ENCODE measurements at regions not wholly inside any gene's neighbourhood (a gene's known extent, or its start where the extent isn't known, plus 50 kb on each side); places are given as distances from the start of the nearest gene placed in this dataset.

DNA sequence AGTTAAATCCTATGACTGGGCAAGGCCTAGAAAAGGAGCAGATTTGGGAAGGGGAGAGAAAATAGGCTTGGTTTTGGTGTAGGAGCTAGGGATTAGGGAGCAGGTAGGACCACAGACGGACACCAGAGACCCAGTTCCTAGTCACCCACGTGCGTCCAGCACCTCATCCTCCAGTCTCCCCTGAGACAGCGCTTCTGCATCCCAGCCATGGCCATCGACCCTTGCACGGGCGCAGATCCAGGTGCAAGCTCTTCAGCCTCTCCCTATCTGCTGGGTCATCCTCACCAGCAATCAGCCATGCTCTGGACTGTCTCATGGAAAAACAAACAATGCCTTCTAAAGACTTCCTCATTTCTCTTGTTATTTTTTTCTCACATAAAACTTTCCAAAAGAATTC lies 246.8 kb upstream of the RAB6C start:
- DNase-seq: no peak

DNA sequence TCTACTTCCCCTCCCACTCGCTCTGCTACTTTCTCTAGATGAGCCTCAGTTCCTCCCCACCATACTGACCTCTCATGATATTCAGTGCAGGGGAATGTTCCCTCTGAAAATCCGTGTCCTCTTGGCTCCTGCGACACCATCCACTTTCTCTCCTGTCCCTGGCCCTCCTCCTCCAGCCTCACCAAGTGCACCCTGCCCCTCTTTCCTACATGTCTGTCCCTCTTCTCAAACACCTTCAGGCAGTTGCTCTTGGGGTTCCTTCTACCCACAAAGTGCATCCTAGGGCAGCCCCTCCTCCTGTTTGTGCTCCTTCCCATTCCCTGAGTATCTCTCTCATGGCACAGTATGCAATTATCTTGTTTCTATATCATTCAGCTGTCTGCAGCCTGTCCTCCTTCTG lies 246.4 kb upstream of the RAB6C start:
- DNase-seq: no peak

DNA sequence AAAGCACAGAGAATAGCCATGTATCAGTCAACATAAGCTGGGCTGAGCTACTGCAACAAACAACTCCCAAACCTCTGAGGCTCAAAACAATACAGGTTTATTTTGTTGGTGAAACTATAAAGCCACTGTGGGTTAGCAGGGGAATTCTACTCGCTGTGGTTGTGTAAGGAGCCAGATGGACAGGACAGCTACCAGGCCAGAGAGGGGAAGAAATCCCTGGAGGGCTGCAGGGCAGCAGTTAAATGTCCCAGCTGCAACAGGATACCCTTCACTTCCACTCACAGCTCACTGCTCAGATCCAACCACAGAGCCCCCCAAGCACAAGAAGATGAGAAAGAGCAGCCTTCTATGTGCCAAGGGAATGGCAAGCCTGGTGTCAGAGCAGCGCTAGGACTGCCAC lies 245.9 kb upstream of the RAB6C start:
- no peak for DNase-seq

DNA sequence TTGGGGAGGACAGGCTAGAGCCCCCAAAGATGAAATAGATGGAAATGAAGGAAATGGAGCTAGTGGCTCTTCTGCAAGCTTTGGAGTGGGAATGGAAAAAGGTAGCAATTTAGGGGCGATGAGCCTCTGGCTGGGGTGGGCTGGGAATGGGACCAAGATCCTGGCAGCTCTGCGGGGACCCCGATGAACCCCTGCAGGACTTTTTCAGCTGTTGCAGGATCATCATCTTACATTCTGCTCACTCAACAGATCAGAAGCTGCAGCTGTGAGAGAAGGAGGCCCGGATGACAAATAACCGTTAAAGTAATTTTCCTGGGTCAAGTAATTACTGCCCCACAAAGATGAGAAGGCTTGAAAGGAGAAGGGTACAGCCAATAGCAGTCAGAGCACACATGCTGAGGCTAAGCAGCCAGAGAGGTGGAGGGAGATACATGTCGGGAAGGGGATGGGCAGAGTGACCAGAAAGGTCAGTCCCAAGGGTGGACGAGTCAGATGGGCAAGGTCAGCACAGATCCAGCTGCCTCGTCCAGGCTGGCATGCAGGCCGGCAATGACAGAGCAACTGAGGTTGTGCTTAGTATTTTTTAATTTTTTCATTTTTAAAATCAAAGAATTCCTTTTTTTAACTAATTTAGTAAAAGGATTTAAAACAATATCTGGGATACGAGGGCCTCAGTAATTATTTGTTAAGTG lies 245.0 kb upstream of the RAB6C start:
- no peak for DNase-seq

DNA sequence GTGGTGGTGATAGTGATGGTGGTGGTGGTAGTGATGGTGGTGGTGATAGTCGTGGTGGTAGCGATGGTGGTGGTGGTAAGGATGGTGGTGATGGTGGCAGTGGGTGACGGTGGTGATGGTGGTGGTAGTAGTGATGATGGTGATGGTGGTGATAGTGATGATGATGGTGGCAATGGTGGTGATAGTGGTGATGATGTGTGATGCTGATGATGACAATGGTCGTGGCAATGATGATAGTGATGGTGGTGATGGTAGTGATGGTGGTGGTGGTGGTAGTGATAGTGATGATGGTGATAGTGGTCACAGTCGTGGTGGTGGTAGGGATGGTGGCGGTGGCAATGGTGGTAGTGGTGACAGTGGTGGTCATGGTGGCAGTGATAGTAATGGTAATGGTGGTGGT lies 243.9 kb upstream of the RAB6C start:
- no peak for DNase-seq

DNA sequence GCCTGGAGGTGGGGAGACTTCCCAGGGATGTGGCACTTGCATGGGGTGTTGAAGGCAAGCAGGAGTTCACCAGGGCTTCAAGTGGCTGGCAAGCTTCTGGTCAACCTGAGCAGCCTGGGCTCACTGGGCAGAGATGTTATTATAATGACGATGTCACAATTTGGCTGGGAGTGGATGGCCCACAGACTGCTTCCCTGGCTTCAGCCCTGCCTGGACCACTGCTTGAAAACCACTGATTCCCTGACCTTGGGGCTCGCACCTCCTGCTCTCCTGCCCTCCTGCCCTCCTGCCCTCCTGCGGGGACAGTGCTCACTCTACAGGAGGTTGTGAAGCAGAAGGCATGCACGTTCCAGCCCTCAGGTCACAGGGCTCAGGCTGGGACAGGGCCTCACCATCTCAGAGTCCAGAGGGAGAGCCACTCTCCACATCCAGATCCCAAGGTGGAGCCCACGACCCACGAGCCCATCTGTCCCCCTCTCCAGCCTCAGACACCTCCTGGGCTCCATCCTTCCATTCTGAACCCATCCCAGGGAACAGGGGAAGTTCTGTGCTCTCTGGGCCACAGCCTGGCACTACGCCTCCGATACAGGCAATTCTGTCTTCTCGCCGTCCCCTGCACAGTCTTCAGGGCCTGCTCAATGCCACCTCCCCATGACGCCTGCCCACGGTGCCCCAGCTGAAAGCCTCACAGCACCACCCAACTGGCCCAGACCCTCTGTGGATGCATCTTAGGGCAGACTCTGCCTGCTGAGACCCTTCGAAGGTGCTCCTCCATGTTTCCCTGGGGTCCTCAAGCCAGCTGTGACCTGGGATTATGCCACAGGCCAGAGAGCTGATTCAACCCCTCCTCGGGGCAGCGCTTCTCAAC lies 241.6 kb upstream of the RAB6C start:
- no peak for DNase-seq

DNA sequence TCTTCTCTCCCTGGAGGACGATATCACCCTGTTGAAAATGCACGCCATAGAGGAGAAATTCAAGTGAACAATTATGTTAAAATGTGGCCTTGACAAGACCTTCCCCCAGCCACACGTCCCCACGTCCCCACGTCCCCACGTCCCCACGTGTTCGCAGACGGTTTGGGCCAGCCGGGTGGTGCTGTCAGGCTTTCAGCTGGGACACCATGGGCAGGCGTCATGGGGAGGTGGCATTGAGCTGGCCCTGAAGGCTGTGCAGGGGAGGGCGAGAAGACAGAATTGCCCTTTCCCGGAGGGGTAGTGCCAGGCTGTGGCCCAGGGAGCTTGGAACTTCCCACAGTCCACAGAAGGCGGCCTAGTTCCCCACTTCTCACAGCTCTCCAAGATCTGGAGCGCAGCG lies 240.7 kb upstream of the RAB6C start:
- no peak for DNase-seq

DNA sequence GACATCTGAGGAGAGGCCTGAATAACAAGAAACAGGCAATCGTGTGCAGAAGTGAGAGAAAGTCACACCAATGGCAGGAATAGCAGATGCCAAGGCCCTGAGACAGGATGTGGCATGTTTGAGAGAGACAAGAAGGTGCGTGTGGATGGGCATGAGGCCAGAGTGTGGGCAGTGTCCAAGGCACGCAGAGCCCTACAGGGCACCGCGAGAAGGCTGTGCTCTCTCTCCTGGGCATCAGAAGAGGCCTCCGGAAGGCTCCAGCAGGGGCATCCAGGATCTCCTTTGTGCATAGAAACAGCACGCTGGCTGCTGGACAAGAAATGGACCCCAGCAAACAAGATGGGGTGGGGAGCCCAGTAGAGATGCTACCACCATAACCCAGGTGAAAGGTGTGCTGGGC lies 239.0 kb upstream of the RAB6C start:
- no peak for DNase-seq

DNA sequence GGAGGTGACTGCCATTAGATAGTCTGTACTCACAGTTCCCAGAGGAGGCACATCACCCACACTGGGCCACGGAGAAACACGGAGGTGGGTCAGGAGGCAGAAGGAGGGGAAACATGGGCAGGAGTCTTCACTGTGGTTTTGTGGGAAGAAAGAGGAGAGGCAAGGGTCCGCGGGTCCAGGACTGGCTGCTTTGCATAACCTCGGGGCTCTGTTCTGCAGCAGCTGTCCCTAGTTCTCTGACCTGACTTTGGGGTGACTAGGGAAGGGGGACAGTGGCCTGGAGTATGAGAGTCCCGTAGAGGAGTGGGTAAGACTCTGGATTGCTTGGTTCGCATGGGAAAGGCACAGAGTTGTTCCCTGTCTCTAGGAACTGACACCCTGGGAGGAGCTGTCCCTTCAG lies 238.3 kb upstream of the RAB6C start:
- no peak for DNase-seq

DNA sequence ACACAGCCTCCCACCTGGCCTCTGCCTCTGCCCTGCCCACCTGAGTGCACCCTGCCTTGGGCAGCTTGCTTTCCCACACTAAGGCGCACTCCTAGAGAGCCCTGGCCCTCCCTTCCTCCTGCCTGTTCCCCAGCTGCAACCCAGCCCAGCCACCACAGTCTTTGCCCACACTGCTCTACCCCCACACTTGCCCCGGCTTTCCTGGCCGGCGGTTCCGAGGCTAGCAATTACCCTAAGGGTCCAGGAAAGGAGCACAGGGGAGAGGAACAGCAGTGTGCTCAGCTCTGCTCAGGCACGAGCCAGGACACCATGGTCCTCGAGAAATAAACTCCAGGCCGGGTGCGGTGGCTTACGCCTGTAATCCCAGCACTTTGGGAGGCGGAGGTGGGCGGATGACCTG lies 237.8 kb upstream of the RAB6C start:
- DNase-seq: no peak

DNA sequence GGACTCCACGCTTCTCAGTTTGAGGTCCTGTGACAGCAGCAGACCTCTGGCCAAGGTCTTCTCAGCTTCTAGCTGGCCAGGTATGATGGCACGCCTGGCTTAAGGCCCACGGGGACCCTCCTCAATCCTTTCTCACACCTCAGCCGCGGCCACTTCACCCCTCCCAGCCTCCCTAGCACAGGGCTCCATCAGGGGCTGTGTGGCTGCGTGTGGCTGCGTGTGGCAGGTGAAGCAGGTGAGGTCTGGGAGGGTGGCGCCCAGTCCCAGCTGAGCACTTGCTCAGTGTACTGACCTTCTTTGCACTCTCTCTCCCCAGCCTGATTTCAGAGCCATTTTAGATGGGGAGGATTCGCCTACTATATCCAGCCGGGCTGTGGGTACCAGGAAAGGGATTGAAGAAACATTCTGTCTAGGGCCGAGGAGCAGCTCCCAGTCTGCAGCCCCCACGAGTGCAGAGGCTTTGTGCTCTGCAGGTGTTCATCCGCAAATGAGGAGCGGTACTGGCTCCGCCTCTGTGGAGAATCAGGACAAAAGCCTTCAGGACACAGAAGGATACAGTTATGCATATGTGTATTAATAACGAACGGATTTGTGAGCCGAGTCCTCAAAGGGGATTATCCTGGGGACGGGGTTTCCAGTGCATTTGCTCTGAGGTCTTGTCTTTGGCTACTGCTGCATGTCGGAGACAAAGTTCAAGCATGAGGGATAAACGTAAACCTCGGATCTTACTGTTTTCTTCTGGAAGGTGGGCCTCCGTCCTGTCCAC lies 236.9 kb upstream of the RAB6C start:
- DNase-seq: no peak

DNA sequence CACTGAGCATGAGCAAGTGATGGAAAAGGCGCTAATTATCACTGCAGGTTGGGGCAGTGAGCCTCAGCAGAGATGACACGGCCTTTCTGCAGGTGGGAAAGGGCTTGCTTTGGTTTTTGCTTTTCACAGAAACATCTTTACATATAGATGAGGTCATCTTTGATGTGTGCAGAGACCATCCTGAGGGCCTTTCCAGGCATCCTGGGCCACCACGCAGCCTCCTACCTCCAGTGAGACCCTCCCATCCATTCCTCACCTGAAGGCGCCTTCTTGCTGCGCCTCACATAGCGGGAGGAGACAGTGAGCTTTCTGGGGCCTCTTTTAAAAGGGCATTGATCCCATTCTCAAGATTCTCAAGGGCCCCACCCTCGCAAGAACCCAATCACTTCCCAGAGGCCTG lies 235.3 kb upstream of the RAB6C start:
- no peak for DNase-seq

DNA sequence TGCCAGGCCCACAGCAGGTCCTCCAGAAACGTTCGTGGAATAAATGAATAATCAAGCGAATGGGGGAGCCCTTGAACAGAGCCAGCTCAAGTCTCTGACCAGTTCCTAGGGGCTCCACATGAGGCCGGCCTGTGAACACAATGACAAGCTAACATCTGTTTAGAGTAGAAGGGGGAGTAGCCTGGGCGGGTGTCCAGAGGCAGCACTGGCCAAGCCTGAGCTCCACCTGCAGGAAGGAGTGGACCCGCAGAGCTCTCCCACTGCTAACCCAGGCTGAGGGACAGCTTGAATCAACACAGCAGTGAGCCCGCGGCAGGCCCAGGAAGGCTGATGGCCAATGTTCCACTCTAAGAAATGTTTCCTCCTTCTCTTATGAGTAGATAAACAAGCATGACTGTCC lies 234.8 kb upstream of the RAB6C start:
- no peak for DNase-seq

DNA sequence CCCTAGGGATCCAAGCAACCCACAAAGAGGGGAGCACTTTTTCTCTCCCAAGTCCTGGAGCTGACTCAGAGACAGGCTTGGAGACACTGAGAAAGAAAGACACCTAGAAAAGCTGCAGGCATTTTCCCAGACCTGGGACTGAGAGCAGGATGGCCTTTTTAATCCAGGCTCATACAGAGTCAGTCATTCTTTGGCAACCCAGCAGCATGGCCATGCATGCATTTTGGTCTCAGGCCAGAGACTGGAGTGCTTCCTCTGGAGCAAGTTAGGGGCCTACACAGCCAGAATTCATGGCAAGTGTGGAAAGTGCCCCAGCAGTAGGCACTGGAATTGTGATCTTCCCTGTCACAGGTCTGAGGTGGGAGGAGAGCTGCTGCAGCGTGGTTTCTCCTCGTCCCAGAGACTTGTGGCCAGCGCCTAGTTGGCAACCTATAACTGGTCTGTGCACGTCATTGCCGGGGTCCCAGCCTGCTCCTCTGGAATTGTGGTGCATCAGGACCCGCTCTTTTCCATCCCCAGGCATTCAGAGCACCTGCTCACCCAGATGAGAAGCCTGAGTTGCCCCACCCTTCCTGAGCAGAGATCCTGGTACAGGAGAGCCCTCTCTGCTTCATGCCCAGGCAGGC lies 231.9 kb upstream of the RAB6C start:
- DNase-seq: no peak

DNA sequence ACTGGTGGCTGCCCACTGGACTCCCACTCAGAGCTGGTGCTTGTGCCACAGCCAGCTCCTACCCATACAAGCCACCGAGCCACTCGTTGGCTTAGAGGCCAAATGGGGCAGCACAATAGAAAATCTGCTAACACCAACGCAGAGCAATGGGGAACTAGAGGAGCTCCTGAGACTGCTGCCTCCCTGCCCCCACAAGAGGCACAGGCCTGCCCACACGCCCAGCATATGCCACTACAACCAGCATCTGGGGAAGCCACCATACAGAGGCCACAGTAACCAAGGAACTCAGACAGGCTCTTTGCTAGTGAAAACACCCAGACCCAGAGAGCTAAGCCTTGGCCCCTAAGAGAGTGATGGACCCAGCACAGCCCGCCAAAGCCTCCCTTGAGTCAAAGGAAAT lies 231.2 kb upstream of the RAB6C start:
- no peak for DNase-seq

DNA sequence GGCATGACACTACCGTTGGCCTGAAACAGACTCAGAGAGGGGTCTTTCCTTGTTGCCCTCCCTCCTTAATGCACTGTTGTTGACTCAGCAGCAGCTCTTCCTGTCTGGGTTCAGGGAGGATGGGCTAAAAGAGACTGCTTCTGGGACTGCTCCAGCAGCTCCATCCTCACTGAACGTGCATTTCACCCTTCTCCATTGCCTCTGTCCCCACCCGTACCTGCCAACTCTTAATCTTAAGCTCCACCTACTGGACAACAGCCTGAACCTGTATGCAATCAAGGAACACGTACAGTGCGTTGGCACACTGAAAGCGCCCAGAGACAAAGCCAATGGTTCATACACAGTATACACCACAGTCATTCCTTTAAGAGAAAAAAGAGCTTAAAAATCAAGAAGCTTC lies 230.8 kb upstream of the RAB6C start:
- DNase-seq: no peak

DNA sequence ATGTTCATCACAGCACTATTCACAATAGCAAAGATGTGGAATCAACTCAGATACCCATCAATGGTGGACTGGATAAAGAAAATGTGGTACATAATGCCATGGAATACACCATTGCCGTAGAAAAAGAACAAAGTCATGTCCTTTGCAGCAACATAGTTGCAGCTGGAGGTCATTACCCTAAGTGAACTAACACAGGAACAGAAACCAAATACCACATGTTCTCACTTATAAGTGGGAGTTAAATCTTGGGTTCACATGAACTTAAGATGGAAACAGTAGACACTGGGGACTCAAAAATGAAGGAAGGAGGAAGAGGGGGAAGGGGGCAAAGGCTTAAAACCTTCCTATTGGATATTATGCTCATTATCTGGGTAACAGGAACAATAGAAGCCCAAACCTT lies 228.1 kb upstream of the RAB6C start:
- no peak for DNase-seq

DNA sequence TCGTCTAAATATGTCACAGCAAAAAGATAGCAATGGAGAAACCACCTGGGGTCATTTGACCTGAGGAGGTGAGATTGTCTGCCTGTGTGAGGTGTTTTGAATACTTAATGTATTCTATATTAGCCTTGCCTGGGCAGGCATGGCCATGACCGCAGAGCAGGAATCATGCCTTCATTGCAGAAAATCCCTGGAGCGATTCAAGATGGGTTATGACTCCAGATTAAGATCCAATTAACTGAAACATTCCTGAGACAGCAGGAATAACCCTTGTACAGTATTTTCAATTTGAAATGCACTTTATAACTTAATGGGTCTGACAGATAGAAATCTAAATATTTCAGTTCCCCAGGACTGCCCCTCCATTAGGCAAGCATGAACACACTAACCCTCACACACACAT lies 227.3 kb upstream of the RAB6C start:
- no peak for DNase-seq

DNA sequence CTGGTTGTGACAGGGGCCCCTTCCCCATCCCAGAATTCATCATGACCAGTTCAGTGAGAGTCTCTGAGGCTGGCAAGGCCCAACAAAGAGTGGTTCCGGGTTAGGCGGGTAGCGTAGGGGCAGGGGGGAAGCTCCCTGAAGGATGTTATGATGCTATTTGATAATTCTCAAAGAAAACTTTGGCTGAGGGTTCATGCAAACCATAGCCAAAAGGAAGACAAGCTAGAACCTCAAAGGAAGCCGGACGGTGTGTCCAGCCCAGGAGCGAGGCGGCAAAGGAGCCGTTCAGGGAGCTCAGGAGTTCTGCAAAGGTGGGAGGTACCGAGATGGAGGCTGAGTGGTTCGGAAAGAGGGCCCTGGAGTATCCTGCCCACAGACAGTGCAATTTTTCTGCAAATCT lies 226.8 kb upstream of the RAB6C start:
- DNase-seq: no peak

DNA sequence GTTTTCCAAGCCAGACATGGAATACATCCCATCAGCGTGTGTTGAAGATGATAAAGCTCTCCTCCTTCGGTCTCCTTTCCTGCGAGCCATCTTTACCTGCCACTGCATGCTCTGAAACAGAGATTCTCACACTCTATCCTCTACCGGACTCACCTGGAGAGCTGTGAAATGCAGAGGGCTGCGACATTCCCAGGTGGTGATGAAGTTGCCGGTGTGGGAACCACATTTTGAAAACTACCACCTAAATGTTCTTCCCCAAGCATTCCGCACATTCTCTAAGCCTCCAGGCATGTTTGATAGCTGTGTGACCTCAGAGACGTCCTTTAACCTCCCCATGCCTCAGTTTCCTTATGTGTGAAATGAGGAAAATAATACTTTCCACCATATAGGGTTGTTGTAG lies 226.2 kb upstream of the RAB6C start:
- DNase-seq: no peak

DNA sequence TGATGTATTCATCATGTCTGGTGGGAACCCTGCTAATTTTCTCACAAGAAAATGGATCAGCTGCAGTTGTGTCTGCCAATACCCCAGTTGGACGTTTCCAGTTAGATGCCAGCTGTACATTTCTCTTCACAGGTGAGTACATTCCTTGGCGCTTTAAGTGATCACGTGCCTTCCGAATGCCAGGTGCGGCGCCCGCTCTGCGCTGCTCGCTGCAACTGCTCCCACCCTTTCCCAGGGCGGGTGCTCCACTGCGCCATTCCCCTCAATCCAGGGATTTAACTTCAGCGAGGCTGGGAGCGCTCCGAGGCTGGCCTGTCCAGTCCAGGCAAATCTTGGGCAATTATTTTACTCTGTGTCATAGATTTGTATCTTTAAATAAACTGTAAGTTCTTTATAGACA lies 225.0 kb upstream of the RAB6C start:
- no peak for DNase-seq

DNA sequence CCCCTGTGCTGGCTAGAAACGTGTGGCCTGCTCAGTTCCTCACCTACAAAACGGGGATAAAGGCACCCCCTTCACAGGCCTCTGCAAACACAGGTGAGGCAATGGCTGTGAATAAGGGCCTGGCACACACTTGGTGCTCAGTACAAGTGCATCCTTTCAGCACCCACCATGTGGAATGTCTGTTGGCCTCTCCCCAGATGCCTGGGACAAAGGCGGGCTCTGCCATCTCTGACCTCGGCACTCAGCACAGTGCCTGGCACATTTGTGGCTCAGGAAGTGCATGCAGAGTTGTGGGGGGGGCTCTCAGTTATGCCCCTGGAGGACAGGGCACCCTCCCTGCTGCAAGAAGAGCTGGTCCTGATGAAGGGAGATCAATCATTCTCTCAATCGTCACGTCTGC lies 224.6 kb upstream of the RAB6C start:
- no peak for DNase-seq

DNA sequence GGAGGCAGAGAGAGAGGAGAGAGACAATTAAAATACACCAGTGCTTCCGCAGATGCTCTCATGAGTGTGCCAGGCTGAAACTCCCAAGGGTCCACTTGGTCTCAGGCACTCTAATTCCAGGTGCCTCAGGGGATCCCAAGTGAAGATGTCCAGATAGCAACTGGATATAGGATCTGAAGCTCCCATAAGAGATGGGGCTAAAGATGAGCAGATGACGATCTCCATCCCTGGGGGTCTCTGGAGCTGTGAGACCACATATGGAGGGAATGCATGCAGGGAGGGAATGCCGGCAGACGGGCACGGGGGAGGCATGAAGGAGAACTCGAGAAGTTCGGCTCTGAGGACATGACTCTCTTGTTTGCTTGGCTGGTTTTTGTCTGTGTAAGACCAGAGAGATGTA lies 223.7 kb upstream of the RAB6C start:
- no peak for DNase-seq

DNA sequence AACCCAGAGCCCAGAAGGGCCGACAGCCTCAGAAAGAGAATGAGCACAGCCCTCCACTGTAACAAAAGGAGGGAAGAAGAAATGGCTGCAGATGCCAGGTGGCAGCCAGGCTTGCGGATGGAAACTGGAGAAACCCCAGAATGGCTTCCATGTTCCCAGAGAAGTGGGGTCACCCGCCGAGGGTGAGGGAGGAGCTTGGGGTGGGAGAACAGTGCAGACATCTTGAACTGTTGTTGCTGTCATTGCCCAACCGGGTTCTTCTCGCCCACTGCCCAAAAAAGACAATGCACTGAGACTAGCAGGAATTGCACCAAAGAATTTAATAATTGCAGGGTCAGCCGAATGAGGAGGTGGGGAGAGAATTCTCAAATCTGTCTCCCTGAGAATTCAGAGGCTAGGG lies 223.2 kb upstream of the RAB6C start:
- DNase-seq: no peak
